H1 (cell line): ENCODE measurements at regions not wholly inside any gene's neighbourhood (a gene's known extent, or its start where the extent isn't known, plus 50 kb on each side); places are given as distances from the start of the nearest gene placed in this dataset.

ENCODE experiments used
- CTBP2 ChIP-seq: IDR thresholded peaks from 2 replicates; pipeline ENCODE4 v1.7.0; 2011; ENCODE audit warnings: borderline replicate concordance, mild to moderate bottlenecking, moderate library complexity, mixed read lengths, low read length; ENCODE audit not compliant: insufficient read depth, insufficient read length
- EZH2 ChIP-seq: fragments of 200-600 bp; sonication (generic); IDR thresholded peaks from 2 replicates; pipeline ENCODE4 v1.7.1; 2012; ENCODE audit warnings: low read depth, mild to moderate bottlenecking, moderate library complexity, low read length, inconsistent platforms; ENCODE audit not compliant: severe bottlenecking
- NANOG ChIP-seq: IDR thresholded peaks from 2 replicates; pipeline ENCODE4 v1.6.1; 2011; ENCODE audit warnings: low read length, low read depth, mild to moderate bottlenecking, inconsistent platforms; ENCODE audit not compliant: insufficient read depth, poor library complexity, severe bottlenecking
- POLR2A ChIP-seq, 2 experiments: IDR thresholded peaks; 1 replicate in 1 of 2; 2 replicates in 1 of 2; pipeline ENCODE4 v1.6.1; 2011; ENCODE audit warnings: low read depth in 2 of 2, low read length in 2 of 2, mild to moderate bottlenecking in 2 of 2; ENCODE audit errors: control extremely low read depth in 1 of 2
- SRF ChIP-seq: IDR thresholded peaks from 2 replicates; pipeline ENCODE4 v1.6.1; 2011; ENCODE audit warnings: mild to moderate bottlenecking, low read depth, low read length, moderate library complexity
- TCF12 ChIP-seq: IDR thresholded peaks from 2 replicates; pipeline ENCODE4 v1.6.1; 2011; ENCODE audit warnings: low read depth, mild to moderate bottlenecking, low read length
- YY1 ChIP-seq: IDR thresholded peaks from 2 replicates; pipeline ENCODE4 v1.6.1; 2011; ENCODE audit warnings: low read depth, mild to moderate bottlenecking, low read length
- TF ChIP-seq, protein P1 (sequence below), 3 experiments: IDR thresholded peaks; 1 replicate in 2 of 3; 2 replicates in 1 of 3; pipeline versions ENCODE4 v1.5.1 to v1.6.1; 2011; ENCODE audit warnings: low read length in 3 of 3, mild to moderate bottlenecking in 3 of 3, inconsistent platforms in 2 of 3, low read depth in 1 of 3, moderate library complexity in 1 of 3; ENCODE audit not compliant: insufficient read depth in 1 of 3; ENCODE audit errors: control extremely low read depth in 1 of 3

DNA sequence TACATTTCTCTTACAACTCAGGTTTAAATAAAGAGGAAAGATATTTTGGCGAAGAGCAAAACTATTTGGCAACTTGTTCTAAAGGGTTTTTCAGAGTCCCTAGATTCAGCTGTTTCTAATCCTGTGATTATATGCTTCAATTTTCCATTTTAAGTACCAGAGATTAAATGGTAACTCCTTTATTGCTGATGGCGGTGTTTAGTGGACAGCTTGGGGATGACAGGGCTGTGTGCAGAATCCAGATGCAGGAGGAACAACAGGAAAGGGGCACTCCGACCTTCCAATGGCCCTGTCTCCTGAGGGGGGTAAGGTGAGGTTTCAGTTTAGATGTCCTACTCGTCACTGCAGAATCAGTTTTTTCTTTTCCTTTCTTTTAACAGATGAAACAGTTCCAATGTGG is 405.0 kb downstream of the PDCD6IP start:
- TF ChIP-seq SRF (no peak), POLR2A (IDR thresholded peaks at IDR 0.05; ENCODE audit: control extremely low read depth in 1 of 2, low read depth in 2 of 2, low read length in 2 of 2) (no peak), YY1 (no peak), EZH2 (no peak), TCF12 (no peak), NANOG (no peak), CTBP2 (no peak)
- TF ChIP-seq, protein P1, sequence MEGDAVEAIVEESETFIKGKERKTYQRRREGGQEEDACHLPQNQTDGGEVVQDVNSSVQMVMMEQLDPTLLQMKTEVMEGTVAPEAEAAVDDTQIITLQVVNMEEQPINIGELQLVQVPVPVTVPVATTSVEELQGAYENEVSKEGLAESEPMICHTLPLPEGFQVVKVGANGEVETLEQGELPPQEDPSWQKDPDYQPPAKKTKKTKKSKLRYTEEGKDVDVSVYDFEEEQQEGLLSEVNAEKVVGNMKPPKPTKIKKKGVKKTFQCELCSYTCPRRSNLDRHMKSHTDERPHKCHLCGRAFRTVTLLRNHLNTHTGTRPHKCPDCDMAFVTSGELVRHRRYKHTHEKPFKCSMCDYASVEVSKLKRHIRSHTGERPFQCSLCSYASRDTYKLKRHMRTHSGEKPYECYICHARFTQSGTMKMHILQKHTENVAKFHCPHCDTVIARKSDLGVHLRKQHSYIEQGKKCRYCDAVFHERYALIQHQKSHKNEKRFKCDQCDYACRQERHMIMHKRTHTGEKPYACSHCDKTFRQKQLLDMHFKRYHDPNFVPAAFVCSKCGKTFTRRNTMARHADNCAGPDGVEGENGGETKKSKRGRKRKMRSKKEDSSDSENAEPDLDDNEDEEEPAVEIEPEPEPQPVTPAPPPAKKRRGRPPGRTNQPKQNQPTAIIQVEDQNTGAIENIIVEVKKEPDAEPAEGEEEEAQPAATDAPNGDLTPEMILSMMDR (IDR thresholded peaks at IDR 0.05; ENCODE audit: control extremely low read depth in 1 of 3, insufficient read depth in 1 of 3, low read depth in 1 of 3, low read length in 3 of 3): no peak
